GM18951 (cell line): ENCODE measurements at regions not wholly inside any gene's neighbourhood (a gene's known extent, or its start where the extent isn't known, plus 50 kb on each side); places are given as distances from the start of the nearest gene placed in this dataset.
"Not testable (repeated sequence)": the region's sequence is repeated elsewhere in the genome, so short reads cannot be mapped to it uniquely, and the experiment has no call there.

Experiments
- POLR2A ChIP-seq: IDR thresholded peaks from 4 replicates; pipeline ENCODE4 v1.6.1; 2011; ENCODE audit warnings: mild to moderate bottlenecking; ENCODE audit not compliant: insufficient read length, insufficient read depth; ENCODE audit errors: extremely low read depth
- in situ Hi-C: fragments of 300-500 bp; cut with MboI; formaldehyde crosslinking; loops from one replicate; pipeline ENCODE4 v1.12.0; 2022; ENCODE audit warnings: low sequenced_read_pairs, mixed read lengths, inconsistent platforms; ENCODE audit not compliant: unreplicated experiment

DNA sequence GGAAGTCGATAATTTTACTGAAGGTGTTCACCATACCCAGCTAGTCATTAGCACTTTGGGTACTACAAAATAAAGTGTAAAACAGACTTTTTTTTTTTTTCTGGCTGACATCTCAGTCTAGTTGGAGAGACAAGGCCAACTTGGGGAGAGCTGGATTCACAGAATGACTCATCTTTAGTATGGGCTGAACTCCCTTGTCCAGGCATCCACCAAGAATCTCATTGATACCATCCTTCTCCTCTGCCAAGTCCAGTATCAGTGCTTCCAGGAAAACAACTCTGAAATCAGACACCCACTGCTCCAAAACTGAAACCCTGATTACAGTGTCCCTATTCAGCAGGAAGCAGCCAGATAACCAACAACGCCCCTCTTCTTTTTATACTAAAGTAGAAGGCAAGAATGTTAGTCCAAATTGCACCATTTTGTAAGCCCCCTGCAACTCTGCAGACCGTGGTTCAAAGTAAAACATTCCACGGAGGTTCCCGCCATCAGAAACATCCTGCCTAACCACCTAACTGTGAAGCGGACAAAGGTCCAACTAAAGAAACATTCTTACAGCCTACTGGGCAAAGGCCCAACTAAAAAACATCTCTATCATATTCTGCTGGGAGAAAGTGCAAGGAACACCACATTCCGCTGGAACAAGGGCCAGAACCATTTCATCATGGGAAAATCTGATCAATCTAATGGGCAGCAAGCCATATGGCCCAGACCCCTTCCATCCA, 728.2 kb downstream of the BRINP1 start:
- no peak for TF ChIP-seq POLR2A
- in situ Hi-C loops: no loop called here

DNA sequence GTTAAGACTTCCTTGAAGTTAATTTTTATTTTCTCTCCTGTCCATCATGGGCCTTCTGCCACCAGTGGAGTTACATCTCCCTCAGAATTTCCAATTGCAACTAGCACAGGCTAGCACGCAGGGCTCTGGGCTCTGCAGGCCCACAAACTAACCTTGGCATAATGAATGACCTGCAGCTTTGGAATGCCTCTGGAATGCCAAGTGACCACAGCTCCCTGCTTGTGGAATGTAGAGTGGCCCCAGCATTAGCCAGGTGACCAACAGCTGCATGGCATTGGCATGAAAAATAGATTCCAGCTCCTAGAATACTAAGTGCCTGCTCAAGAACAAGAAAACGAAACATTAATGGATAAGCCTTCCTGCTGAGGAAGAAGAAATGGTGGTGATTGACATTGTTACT, 726.1 kb downstream of the BRINP1 start:
- in situ Hi-C loops: no loop called here
- no peak for TF ChIP-seq POLR2A

DNA sequence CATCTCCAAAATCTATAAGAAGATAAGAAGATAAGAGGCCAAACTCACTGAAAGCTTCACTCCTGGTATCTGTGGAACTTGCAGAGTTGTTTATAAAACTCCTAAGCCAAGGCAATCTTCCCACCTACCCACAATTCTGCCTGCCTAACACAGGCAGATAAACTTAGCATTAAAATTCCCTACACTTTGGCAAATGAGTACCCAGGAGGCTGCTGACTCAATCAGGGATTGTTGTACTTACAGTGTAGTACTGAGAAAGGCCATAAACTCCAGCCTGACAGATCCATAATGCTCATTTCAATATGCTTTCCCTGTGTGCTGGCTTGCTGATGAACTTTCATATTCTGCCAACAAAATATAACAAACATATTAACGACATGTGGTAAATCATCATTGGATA, 725.2 kb downstream of the BRINP1 start:
- in situ Hi-C loops: no loop called here
- TF ChIP-seq POLR2A: no peak

DNA sequence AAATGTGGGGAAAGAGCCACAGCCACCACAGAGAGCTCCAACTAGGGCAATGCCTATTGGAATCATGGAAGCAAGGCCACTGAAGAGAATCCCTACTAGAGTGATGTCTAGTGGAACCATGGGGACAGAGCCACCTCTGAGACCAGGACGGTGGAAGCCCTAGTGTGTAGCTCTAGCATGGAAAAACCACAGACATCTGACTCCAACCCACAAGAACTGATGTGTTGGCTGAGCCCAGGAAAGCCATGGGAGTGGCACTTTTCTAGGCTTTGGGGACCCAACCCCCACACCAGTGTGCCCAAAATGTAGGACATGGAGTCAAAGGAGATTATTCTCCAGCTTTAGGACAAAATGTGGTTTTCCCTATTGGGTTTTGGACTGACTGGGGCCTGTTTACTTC, 721.9 kb downstream of the BRINP1 start:
- in situ Hi-C loops: no loop called here
- TF ChIP-seq POLR2A: no peak

DNA sequence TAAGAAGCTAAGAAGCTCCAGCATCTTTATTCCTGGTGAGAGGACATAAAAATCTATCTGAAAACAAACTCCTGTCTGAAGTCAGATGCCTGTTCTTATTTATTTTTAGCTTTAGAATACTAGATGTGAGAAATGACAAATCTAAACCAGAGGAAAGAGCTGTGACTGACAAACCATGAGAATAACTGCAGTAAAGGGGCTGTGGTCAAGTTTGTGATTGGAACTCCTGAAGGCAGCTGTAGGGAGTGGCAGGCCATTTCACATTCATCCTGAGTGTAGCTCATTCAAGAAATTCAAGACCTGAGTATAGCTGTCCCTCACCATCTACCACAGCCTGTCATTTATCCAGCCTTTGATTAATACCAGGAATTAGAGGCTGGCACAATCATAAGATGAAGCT, 718.8 kb downstream of the BRINP1 start:
- TF ChIP-seq POLR2A: no peak
- in situ Hi-C loops: no loop called here

DNA sequence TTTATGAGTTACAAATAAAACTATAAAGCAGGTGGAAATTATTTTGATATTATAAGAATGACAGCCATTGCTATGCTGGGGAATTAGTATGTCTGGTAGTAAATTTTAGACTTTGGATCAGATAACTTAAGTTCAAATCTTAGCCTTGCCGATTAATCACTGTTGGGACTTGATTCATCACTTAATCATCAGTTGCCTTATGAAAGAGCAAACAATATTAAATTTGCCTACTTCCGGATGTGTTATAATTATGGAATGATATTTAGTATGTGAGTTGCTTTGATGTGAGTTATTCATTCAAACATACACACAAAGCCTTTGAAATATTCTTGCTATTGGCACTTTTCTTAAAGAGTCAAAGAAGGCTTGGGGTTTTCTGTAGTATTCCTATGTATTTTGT, 717.7 kb downstream of the BRINP1 start:
- TF ChIP-seq POLR2A: no peak
- in situ Hi-C loops: no loop called here

DNA sequence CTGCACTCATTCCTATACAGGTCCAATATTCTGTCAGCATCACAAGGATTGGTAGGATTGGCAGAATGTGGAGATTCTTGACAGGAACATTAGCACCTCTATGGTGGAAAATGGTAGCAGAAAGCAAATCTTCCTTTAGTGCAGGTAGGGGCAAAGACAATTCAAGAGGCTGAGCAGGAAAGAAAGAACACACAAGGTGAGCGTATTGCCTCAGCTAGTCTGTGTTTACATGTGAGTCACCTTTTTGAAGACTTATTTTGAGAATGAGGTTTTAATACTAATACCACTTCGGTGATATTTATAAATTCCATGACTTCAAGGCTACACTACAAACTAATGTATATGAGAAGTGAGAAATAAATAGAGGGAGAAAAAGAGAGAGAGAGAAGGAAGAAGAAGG, 717.0 kb downstream of the BRINP1 start:
- no peak for TF ChIP-seq POLR2A
- in situ Hi-C loops: no loop called here

DNA sequence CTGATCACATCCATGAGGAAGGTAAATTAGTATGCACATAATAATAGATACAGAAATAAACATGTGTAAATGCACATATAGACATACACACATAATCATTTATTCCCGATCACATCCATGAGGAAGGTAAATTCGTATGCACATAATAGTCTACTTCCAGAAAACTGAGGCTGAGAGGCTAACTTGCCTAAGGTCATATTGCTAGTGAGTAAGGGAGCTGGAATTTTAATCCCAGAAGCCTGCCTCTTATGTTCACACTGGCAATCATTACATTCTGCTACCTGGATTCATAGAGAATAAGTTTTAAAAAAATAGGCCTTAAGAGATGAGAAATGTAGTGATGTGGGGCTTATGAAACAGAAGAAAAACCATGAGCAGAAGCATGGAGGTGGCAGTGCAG, 716.3 kb downstream of the BRINP1 start:
- in situ Hi-C loops: no loop called here
- TF ChIP-seq POLR2A: no peak

DNA sequence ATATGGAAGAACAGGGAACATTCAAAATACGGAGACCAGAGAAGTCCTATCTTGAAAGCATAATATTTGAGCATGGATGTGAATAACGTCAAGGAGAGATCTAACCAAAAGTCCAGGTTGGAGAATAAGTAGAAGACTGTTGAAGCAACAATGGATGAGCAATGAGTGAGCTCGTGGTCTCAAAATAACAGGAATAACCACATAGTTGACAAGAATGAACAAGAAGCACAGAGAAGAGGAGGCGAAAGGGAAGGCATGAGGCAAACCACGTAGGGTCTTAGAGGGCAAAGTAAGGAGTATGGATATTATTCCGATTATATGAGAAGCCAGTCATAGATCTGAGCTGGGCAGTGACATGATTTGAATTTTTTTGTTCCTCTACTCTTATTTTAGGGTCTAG, 710.2 kb downstream of the BRINP1 start:
- TF ChIP-seq POLR2A: no peak
- in situ Hi-C loops: no loop called here

DNA sequence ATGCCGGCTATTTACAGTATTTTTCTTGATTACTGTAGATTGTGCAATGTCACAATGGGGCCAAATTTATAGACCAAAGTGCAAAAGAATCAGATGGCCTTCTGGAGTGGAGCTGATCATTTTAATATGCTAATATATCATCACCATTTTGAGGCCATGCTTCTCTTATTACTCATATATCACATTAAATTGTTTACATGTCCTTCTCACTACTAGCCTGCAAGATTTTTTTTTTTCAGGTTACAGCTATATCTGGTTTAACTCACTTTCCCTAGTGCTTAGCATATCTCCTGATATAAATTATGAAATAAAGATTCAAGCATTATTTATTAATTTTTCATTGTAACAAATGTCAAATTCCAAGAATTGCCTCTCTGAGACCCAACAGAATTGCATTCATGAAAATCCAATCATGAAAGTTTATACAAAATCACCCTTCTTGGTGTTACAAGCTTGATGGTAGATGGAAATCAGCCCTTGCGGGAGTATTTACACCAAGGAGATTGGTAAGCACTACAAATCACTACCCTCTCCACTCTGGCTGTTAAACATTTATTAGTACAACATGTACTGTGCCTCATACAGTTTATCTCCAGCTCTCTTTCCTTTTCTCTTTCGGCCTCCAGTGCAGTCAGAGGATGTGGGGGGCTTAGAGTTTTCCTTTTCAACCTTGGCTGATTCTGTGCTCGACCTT, 703.9 kb downstream of the BRINP1 start:
- in situ Hi-C loops: no loop called here
- TF ChIP-seq POLR2A: no peak

DNA sequence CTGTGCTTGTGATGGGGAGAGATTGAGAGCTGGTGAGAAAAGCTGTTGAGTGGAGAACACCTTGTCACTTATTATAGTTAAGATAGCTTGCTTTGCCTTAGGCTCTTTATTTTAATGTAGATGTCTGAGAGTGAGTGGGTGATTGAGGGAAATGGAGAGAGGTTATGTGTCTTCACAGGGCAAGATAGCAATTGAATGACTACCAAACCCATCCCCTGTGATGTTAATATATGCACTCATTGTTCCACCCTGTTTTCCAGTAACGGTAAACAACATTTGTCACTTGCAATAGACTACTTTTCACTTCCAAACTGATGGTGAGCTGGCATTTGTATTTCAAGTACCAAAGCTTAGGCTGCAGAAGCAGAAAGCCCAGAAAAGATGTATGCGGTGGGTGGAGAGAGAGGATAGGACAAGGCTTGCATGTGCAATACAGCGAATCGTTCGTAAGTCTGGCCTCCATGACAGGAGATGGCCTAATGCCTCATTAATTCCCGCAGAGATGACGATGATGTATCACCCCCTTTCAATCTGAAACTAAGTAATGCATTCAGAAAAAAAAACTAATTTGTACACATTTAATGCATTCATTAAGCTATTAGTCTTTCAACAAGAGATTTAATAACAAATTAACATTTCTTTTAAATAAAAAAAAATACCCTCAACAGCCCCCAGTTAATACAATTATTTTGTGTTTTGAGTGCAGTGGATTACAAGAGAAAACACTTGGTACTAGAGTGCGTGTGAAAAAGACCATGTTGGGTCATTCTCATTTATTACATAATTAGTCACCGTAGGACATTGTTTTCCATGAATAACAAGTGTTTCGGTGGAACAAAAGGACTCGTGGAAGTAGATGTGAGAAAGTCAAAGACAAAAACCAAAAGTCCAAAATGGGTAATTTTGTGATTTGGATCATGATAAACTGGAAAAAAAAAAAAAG, 699.0 kb downstream of the BRINP1 start:
- TF ChIP-seq POLR2A: no peak
- in situ Hi-C loops: no loop called here

DNA sequence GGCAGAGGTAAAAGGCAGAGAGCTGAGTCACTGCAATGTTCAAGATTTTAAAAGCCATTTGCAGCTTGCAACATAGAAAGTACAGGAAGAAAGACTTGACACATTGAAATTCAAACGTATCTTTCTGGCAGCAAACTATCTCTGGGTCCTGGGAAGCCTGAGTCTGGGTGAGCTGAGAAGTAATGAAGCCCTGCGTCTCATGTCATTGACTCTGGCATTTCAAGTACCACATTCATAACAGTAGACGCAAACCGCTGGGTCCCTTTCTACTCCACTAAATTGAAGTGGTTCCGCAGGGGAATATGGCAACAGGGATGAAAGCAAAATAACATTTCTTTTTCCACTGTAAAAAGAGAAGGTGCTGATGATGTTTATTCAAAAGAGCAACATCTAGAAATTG, 694.3 kb downstream of the BRINP1 start:
- no peak for TF ChIP-seq POLR2A
- in situ Hi-C loops: no loop called here

DNA sequence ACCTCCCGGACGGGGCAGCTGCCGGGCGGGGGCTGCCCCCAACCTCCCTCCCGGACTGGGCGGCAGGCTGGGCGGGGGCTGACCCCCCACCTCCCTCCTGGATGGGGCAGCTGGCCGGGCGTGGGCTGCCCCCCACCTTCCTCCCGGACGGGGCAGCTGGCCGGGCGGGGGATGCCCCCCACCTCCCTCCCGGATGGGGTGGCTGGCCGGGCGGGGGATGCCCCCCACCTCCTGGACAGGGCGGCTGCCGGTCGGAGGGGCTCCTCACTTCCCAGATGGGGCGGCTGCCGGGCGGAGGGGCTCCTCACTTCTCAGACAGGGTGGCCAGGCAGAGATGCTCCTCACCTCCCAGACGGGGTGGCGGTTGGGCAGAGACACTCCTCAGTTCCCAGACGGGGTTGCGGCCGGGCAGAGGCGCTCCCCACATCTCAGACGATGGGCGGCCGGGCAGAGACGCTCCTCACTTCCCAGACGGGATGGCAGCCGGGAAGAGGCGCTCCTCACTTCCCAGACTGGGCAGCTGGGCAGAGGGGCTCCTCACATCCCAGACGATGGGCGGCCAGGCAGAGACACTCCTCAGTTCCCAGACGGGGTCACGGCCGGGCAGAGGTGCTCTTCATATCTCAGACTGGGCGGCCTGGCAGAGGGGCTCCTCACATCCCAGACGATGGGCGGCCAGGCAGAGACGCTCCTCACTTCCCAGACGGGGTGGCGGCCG, 691.1 kb downstream of the BRINP1 start:
- in situ Hi-C loops: not testable (repeated sequence)

DNA sequence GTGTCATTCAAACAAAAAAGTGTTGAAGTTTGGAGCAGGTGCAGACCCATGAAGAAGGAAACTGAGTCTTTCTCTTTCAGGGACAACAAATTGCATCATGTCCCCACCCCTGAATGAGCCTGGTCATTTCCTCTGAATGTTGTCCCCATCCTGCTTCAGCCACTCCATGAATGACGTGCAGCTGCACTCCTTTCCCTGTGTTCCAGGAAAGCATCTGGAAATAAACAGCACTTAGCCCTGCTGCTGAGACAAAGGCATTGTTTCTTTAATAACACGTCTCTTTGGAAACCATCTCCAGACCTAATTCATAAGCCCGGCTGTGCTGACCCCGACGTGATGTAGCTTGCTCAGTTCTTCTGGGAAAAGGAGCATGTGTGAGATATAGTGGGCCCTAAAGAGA, 682.3 kb downstream of the BRINP1 start:
- in situ Hi-C loops: no loop called here
- TF ChIP-seq POLR2A: no peak
